GM10248 (cell line): ENCODE measurements at regions not wholly inside any gene's neighbourhood (a gene's known extent, or its start where the extent isn't known, plus 50 kb on each side); places are given as distances from the start of the nearest gene placed in this dataset.

Experiments used
- CTCF ChIA-PET: fragments of 300-600 bp; sonication (Branson Sonifier 250); formaldehyde crosslinking; extraction: SDS; loops from one replicate; lab custom pipeline; 2021; ENCODE audit warnings: antibody characterized with exemption; lab: Yijun Ruan, JAX
- POLR2A ChIA-PET: fragments of 350-650 bp; sonication (Branson Sonifier 250); formaldehyde crosslinking; extraction: SDS; loops from one replicate; lab custom pipeline; 2020; ENCODE audit warnings: antibody characterized with exemption; lab: Yijun Ruan, JAX
- DNase-seq: peaks from one replicate; pipeline ENCODE4 v3.0.0; 2012; ENCODE audit errors: extremely low spot score
- TF ChIP-seq, protein P1 (sequence below): IDR thresholded peaks from 2 replicates; pipeline ENCODE4 v1.5.1; 2012; ENCODE audit warnings: mild to moderate bottlenecking, low read depth; ENCODE audit errors: extremely low read depth, missing control alignments, control extremely low read depth

DNA sequence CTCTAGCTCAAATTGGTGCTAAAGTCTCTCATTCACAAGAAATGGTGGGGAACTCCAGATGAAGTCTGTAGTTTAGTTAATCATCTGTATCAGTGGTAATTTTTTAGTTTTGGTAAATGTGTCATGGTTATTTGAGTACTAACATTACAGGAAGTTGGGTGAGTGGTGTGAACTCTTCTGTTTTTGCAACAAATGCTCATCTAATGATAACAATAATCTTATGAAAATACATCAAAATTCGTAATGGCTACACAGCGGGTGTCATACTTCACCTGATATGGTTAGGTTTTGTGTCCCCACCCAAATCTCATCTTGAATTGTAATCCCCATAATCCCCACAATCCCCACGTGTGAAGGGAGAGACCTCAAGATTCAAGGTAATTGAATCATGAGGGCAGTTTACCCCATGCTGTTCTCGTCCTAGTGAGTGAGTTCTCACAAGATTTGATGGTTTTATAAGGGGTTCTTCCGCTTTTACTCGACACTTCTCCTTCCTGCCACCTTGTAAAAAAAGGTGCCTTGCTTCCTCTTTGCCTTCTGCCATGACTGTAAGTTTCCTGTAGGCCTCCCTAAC, 209.3 kb upstream of the FOXN3 start:
- CTCF ChIA-PET, result interaction anchor here (1.1 to 1.9 kb wide), 3 partner anchors 10 to 15 kb away, joined by 3 to 4 read pairs (median 4); no protein-coding TSS in a partner anchor
- DNase-seq, result no peak
- TF ChIP-seq, protein P1, sequence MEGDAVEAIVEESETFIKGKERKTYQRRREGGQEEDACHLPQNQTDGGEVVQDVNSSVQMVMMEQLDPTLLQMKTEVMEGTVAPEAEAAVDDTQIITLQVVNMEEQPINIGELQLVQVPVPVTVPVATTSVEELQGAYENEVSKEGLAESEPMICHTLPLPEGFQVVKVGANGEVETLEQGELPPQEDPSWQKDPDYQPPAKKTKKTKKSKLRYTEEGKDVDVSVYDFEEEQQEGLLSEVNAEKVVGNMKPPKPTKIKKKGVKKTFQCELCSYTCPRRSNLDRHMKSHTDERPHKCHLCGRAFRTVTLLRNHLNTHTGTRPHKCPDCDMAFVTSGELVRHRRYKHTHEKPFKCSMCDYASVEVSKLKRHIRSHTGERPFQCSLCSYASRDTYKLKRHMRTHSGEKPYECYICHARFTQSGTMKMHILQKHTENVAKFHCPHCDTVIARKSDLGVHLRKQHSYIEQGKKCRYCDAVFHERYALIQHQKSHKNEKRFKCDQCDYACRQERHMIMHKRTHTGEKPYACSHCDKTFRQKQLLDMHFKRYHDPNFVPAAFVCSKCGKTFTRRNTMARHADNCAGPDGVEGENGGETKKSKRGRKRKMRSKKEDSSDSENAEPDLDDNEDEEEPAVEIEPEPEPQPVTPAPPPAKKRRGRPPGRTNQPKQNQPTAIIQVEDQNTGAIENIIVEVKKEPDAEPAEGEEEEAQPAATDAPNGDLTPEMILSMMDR, result no peak
- POLR2A ChIA-PET, result no interaction called here

DNA sequence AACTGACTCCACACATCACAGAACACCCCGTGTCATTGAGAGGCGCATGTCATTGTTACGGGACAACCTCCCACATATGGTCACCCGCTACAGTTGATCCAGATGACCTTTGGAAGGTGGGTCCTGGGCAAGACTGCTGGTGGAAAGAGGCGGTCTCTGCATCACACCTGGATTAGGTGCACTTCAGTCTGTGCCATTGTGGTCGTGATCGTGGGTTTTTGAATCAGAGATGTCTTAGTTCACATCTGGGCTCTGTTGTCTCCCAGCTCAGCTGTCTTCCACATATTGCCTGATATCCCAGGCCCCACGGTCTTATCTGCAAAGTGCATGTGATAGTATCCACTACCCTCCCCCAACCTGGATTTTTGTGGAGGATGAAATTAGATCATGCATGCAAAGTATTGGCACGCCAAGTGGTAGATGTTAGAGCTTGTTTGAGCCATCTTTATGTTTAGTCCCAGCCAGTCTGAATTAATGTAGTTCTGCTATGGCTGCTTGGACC, 208.7 kb upstream of the FOXN3 start:
- POLR2A ChIA-PET, result no interaction called here
- DNase-seq, result no peak
- TF ChIP-seq, protein P1, result no peak
- CTCF ChIA-PET, result interaction anchor here (1.1 to 1.9 kb wide), 2 partner anchors 11 to 16 kb away, joined by 3 to 4 read pairs; no protein-coding TSS in a partner anchor

DNA sequence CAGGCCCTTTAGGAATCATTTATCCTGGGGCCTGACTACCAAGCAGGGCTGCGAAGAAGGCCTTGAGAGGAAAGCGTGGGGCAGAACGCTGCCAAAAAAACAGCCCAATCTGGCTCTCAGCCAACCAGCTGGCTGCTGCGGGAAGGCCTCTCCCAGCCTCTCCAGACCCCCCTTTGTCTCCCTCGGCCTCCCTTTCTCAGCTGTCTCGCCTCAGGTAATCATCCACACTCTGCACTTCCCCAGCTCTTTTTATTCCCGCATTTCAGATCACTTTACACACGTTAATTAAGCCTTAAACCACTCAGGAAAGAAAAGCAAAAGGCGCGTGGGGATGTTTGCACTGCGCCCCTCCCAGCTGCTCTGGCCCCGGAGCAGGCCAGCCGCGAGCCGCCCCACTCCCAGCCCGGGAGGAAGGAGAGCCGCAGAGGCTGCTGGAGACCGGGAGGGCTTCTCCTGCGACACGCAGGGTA, 208.2 kb upstream of the FOXN3 start:
- DNase-seq, result no peak
- TF ChIP-seq, protein P1, result no peak
- ChIA-PET CTCF (interaction anchor here (1.9 kb wide), 1 partner anchor 11 kb away, joined by 4 read pairs; no protein-coding TSS in a partner anchor), POLR2A (no interaction called here)

DNA sequence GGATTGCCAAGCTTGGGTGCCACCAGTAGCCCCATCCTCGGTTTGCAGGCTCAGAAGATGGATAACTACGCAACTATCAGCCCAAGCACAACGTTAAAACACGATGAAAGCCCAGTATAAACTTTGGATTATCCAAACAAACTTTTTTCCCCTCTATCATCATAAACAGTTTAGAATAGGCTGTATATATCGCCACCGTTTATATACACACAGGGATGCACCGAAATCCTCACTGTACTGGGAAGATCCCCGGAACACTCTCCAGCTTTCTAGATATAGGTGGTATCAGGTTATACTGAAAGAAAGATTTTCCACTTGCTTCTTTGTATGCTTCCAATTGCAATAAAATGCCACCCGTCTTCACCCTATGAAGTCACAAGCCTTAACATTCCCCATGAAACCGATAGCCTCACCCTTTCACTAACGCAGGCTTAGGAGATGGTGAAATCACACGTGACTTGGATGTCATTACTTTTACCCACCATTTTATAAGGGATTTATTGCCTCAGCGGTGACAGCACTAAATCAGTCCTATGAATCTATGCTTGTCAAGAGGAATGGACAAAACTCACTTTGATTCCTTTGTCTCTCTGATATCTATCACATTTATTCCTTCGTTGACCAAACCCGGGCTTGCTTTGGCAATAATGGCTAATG, 207.6 kb upstream of the FOXN3 start:
- ChIA-PET POLR2A (no interaction called here), CTCF (interaction anchor here (1.9 kb wide), 1 partner anchor 12 kb away, joined by 4 read pairs; no protein-coding TSS in a partner anchor)
- no peak for DNase-seq
- TF ChIP-seq, protein P1, result no peak

DNA sequence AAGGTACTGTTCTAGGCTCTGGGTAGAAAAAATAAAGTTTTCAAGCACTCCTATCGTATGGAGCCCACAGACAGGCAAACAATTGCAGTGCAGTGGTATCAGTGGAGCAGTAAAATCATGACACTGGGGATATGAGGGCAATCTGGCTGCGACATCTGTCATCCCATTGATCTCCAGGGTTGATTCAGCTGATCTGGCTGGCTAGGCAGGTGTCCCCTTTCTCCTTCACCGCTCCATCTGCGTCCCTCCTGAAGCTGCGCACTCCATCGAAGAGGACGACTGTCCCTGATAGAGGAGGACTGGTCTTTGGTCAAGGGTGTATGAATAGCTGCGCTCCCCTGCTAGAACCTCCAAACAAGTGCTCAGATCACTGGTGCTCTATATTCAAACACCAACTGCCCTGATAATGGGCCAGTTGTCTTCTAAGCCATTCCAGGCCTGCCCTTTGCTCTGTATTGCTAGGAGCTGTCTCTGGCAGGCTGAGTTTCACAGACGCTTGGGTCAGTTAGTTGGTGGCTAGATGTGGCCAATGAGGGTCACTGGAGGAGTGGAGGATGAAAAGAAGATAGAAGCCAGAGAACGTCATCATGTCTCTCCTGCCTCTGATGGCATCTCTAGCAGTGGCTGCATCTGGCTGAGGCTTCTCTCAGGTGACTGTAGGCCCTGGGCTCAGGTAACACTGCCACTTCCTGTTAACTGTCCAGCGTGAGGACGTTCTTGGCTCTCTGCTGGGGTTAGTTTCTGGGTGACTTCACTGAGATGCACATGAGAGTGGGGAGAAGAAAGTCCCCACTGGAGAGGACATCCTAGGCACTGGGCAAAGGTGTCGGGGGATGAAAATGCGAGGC, 205.0 kb upstream of the FOXN3 start:
- TF ChIP-seq, protein P1, result no peak
- no peak for DNase-seq
- CTCF ChIA-PET, result interaction anchor here (1.4 kb wide), 1 partner anchor 11 kb away, joined by 3 read pairs; no protein-coding TSS in a partner anchor
- POLR2A ChIA-PET, result no interaction called here

DNA sequence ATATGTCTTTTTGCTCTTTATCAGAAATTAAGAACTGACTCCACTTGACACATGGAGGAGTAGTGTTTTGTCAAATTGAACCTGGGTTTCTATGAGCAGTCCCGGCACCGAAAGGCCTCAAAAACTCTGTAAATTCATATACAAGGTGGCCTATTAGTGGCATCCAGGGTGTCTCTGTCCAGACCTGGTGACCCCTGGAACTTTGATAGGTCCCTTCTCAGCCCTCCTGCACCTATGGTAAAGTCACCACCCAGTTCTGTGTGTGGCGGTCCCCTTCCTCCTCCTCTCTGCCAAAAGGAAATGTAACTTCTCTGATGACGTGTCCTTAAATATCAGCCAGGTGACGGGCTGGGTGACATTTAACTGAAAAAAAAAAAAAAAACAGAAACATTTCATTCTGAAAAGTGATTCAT, 204.0 kb upstream of the FOXN3 start:
- POLR2A ChIA-PET, result no interaction called here
- TF ChIP-seq, protein P1, result no peak
- no peak for DNase-seq
- CTCF ChIA-PET, result interaction anchor here (0.9 to 1.7 kb wide), 3 partner anchors 12 to 21 kb away, joined by 3 to 5 read pairs (median 3); no protein-coding TSS in a partner anchor
